ENCODE measurements at regions not wholly inside any gene's neighbourhood (a gene's known extent, or its start where the extent isn't known, plus 50 kb on each side); places are given as distances from the start of the nearest gene placed in this dataset.

DNA sequence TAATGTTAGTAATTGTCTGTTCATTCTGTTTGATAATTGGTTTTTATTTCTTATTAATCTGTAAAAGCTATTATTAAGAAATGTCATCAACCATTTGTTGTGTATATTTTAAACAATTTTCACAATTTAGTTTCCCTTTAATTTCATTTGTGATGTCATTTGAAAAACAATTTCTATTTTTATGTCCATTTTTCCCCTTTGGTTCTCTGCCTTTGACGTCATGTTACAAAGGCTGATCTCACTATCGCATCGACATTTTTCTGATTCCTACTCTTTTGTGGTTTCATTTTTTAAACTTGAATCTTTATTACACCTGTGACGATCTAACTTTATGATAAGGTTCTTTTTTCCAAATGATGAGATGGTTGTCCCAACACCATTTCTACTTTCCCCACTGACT lies 191.0 kb upstream of the ZNF507 start:
- 86% methylated on average over 4 of the region's 4 CpGs for WGBS
- Histone ChIP-seq H3K4me3 (ENCODE audit: low read depth in 1 of 3, low read length in 3 of 3) (no peak overlapping the region), H3K27me3 (ENCODE audit: control insufficient read depth in 4 of 4, insufficient read depth in 4 of 4, low read length in 3 of 4) (no peaks in the 10 kb centered on the region), H3K9me3 (ENCODE audit: control insufficient read depth in 4 of 4, low read length in 3 of 4) (peaks cover 0 to under 1% (median 0%) of the 10 kb centered on the region in 4 donors), H3K36me3 (ENCODE audit: control insufficient read depth in 4 of 4, insufficient read depth in 3 of 4, low read depth in 1 of 4, low read length in 3 of 4) (no peaks in the 10 kb centered on the region), H3K27ac (ENCODE audit: low read depth in 1 of 2, low read length in 2 of 2) (no peak overlapping the region), H3K4me1 (ENCODE audit: control insufficient read depth in 4 of 4, insufficient read depth in 4 of 4, low read length in 3 of 4) (no peaks in the 10 kb centered on the region), H3K9ac (ENCODE audit: low read depth in 1 of 2, low read length in 2 of 2) (no peak overlapping the region)
- TF ChIP-seq RXRA (IDR thresholded peaks at IDR 0.05) (no peak), FOXA2 (IDR thresholded peaks at IDR 0.05) (no peak), RAD21 (IDR thresholded peaks at IDR 0.05) (no peak)
- TF ChIP-seq, protein P1, sequence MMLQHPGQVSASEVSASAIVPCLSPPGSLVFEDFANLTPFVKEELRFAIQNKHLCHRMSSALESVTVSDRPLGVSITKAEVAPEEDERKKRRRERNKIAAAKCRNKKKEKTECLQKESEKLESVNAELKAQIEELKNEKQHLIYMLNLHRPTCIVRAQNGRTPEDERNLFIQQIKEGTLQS (IDR thresholded peaks at IDR 0.05): no peak
- no peak for DNase-seq (ENCODE audit: low spot score)

DNA sequence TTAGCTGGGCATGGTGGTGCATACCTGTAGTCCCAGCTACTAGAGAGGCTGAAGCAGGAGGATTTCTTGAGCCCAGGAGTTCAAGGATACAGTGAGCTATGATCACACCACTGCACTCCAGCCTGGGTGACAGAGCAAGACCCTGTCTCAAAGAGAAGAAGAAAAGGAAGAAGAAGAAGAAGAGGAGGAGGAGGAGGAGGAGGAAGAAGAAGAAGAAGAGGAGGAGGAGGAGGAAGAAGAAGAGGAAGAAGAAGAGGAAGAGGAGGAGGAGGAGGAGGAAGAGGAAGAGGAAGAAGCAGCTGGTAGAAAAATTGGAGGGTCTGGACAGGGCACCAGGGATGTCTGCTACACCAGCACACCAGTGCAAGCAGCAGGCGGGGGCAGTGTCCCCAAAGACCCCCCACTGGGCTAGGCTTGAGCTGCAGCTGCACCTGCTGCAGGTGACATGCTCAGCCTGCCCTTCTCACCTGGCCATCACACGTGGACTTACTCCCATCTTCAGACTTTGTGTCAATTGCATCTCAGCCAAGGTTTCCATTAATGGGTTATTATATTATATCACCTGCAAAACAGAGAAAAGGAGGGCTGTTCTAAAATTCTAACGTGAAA lies 180.9 kb upstream of the ZNF507 start:
- Histone ChIP-seq H3K4me1 (ENCODE audit: control insufficient read depth in 4 of 4, insufficient read depth in 4 of 4, low read length in 3 of 4) (no peaks in the 10 kb centered on the region), H3K27me3 (ENCODE audit: control insufficient read depth in 4 of 4, insufficient read depth in 4 of 4, low read length in 3 of 4) (peaks cover 2 to 6% (median 4%) of the 10 kb centered on the region in 4 donors), H3K9me3 (ENCODE audit: control insufficient read depth in 4 of 4, low read length in 3 of 4) (peaks cover 0 to 3% (median 0%) of the 10 kb centered on the region in 4 donors), H3K9ac (ENCODE audit: low read depth in 1 of 2, low read length in 2 of 2) (no peak overlapping the region), H3K36me3 (ENCODE audit: control insufficient read depth in 4 of 4, insufficient read depth in 3 of 4, low read depth in 1 of 4, low read length in 3 of 4) (no peaks in the 10 kb centered on the region), H3K4me3 (ENCODE audit: low read depth in 1 of 3, low read length in 3 of 3) (no peak overlapping the region), H3K27ac (ENCODE audit: low read depth in 1 of 2, low read length in 2 of 2) (no peak overlapping the region)
- no peak for TF ChIP-seq EGR1 (IDR thresholded peaks at IDR 0.05; ENCODE audit: low read depth in 2 of 2)
- TF ChIP-seq, protein P2, sequence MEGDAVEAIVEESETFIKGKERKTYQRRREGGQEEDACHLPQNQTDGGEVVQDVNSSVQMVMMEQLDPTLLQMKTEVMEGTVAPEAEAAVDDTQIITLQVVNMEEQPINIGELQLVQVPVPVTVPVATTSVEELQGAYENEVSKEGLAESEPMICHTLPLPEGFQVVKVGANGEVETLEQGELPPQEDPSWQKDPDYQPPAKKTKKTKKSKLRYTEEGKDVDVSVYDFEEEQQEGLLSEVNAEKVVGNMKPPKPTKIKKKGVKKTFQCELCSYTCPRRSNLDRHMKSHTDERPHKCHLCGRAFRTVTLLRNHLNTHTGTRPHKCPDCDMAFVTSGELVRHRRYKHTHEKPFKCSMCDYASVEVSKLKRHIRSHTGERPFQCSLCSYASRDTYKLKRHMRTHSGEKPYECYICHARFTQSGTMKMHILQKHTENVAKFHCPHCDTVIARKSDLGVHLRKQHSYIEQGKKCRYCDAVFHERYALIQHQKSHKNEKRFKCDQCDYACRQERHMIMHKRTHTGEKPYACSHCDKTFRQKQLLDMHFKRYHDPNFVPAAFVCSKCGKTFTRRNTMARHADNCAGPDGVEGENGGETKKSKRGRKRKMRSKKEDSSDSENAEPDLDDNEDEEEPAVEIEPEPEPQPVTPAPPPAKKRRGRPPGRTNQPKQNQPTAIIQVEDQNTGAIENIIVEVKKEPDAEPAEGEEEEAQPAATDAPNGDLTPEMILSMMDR (IDR thresholded peaks at IDR 0.05; ENCODE audit: low read depth, low read length, missing input control): no peak
- TF ChIP-seq FOXA2 (IDR thresholded peaks at IDR 0.05): no peak
- TF ChIP-seq, protein P1 (IDR thresholded peaks at IDR 0.05): no peak
- TF ChIP-seq, protein P3, sequence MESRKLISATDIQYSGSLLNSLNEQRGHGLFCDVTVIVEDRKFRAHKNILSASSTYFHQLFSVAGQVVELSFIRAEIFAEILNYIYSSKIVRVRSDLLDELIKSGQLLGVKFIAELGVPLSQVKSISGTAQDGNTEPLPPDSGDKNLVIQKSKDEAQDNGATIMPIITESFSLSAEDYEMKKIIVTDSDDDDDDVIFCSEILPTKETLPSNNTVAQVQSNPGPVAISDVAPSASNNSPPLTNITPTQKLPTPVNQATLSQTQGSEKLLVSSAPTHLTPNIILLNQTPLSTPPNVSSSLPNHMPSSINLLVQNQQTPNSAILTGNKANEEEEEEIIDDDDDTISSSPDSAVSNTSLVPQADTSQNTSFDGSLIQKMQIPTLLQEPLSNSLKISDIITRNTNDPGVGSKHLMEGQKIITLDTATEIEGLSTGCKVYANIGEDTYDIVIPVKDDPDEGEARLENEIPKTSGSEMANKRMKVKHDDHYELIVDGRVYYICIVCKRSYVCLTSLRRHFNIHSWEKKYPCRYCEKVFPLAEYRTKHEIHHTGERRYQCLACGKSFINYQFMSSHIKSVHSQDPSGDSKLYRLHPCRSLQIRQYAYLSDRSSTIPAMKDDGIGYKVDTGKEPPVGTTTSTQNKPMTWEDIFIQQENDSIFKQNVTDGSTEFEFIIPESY (IDR thresholded peaks at IDR 0.05): no peak
- no peak for TF ChIP-seq FOXA1 (IDR thresholded peaks at IDR 0.05)
- TF ChIP-seq GABPA (IDR thresholded peaks at IDR 0.05 in 1 of 2, conservative IDR thresholded peaks at IDR 0.05 in 1 of 2): no peak
- TF ChIP-seq HNF4A (conservative IDR thresholded peaks at IDR 0.05): no peak
- DNase-seq (ENCODE audit: low spot score): no peak
- WGBS: 58% methylated on average over 3 of the region's 3 CpGs

DNA sequence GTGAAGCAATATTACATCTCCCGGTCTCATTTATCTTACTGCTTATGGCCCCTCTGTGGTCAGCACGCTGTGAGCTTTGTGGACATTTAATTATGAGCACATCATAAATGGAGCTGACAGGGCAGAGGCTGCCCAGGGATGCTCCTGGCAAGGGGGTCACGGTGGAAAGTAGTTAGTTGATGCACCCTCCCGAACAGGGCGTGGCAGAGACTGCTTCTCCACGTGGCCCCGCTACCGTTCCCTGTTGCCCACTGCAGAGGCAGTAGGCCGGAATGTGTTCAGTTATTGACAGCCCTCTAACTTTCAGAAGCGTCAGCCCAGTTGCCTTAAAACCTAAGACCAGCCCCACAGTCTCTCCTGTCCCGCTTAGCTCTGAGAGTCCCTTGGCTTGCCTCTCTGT lies 180.3 kb upstream of the ZNF507 start:
- TF ChIP-seq, protein P4, sequence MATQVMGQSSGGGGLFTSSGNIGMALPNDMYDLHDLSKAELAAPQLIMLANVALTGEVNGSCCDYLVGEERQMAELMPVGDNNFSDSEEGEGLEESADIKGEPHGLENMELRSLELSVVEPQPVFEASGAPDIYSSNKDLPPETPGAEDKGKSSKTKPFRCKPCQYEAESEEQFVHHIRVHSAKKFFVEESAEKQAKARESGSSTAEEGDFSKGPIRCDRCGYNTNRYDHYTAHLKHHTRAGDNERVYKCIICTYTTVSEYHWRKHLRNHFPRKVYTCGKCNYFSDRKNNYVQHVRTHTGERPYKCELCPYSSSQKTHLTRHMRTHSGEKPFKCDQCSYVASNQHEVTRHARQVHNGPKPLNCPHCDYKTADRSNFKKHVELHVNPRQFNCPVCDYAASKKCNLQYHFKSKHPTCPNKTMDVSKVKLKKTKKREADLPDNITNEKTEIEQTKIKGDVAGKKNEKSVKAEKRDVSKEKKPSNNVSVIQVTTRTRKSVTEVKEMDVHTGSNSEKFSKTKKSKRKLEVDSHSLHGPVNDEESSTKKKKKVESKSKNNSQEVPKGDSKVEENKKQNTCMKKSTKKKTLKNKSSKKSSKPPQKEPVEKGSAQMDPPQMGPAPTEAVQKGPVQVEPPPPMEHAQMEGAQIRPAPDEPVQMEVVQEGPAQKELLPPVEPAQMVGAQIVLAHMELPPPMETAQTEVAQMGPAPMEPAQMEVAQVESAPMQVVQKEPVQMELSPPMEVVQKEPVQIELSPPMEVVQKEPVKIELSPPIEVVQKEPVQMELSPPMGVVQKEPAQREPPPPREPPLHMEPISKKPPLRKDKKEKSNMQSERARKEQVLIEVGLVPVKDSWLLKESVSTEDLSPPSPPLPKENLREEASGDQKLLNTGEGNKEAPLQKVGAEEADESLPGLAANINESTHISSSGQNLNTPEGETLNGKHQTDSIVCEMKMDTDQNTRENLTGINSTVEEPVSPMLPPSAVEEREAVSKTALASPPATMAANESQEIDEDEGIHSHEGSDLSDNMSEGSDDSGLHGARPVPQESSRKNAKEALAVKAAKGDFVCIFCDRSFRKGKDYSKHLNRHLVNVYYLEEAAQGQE (IDR thresholded peaks at IDR 0.05): no peak
- TF ChIP-seq FOXA2 (IDR thresholded peaks at IDR 0.05) (no peak), YY1 (IDR thresholded peaks at IDR 0.05) (no peak), NR2F2 (IDR thresholded peaks at IDR 0.05) (no peak), GABPA (IDR thresholded peaks at IDR 0.05 in 1 of 2, conservative IDR thresholded peaks at IDR 0.05 in 1 of 2) (no peak)
- TF ChIP-seq, protein P3 (IDR thresholded peaks at IDR 0.05): no peak
- TF ChIP-seq, protein P5, sequence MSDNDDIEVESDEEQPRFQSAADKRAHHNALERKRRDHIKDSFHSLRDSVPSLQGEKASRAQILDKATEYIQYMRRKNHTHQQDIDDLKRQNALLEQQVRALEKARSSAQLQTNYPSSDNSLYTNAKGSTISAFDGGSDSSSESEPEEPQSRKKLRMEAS (IDR thresholded peaks at IDR 0.05): no peak
- no peaks in the 10 kb centered on the region for H3K4me1 ChIP-seq (ENCODE audit: control insufficient read depth in 4 of 4, insufficient read depth in 4 of 4, low read length in 3 of 4)
- no peaks in the 10 kb centered on the region for H3K36me3 ChIP-seq (ENCODE audit: control insufficient read depth in 4 of 4, insufficient read depth in 3 of 4, low read depth in 1 of 4, low read length in 3 of 4)
- WGBS: 71% methylated on average over 11 of the region's 11 CpGs
- peaks cover 0 to under 1% (median 0%) of the 10 kb centered on the region in 4 donors for H3K9me3 ChIP-seq (ENCODE audit: control insufficient read depth in 4 of 4, low read length in 3 of 4)
- no peak for DNase-seq (ENCODE audit: low spot score)
- no peak overlapping the region for H3K27ac ChIP-seq (ENCODE audit: low read depth in 1 of 2, low read length in 2 of 2)
- no peak overlapping the region for H3K4me3 ChIP-seq (ENCODE audit: low read depth in 1 of 3, low read length in 3 of 3)
- peaks cover 2 to 6% (median 4%) of the 10 kb centered on the region in 4 donors for H3K27me3 ChIP-seq (ENCODE audit: control insufficient read depth in 4 of 4, insufficient read depth in 4 of 4, low read length in 3 of 4)
- H3K9ac ChIP-seq (ENCODE audit: low read depth in 1 of 2, low read length in 2 of 2): no peak overlapping the region
